ENCODE measurements at regions not wholly inside any gene's neighbourhood (a gene's known extent, or its start where the extent isn't known, plus 50 kb on each side); places are given as distances from the start of the nearest gene placed in this dataset.

GRCh38 chr5:169467041-169467771, 116.4 kb upstream of the SPDL1 start:
- ATAC-seq, result no peak
- TF ChIP-seq CSRNP3 (CRISPR knock-in tag; IDR thresholded peaks at IDR 0.05) (no peak), ZNF8 (CRISPR knock-in tag; IDR thresholded peaks at IDR 0.05) (no peak), GLIS3 (CRISPR knock-in tag; IDR thresholded peaks at IDR 0.05) (no peak), TSHZ2 (CRISPR knock-in tag; IDR thresholded peaks at IDR 0.05) (no peak), ZFP3 (CRISPR knock-in tag; IDR thresholded peaks at IDR 0.05) (no peak), ARNTL (CRISPR knock-in tag; IDR thresholded peaks at IDR 0.05; ENCODE audit: borderline replicate concordance, low read depth) (no peak), ESRRG (CRISPR knock-in tag; IDR thresholded peaks at IDR 0.05) (no peak), ZNF565 (CRISPR knock-in tag; conservative IDR thresholded peaks at IDR 0.05; ENCODE audit: low read depth) (no peak), BACH2 (CRISPR knock-in tag; IDR thresholded peaks at IDR 0.05; ENCODE audit: borderline replicate concordance) (no peak), PPARA (CRISPR knock-in tag; IDR thresholded peaks at IDR 0.05; ENCODE audit: borderline replicate concordance) (no peak), CSDC2 (CRISPR knock-in tag; IDR thresholded peaks at IDR 0.05) (no peak), TOX (CRISPR knock-in tag; IDR thresholded peaks at IDR 0.05; ENCODE audit: borderline replicate concordance) (no peak)

GRCh38 chr5:169460896-169461295, 122.7 kb upstream of the SPDL1 start:
- TF ChIP-seq CSRNP3 (CRISPR knock-in tag; IDR thresholded peaks at IDR 0.05) (no peak), ESRRG (CRISPR knock-in tag; IDR thresholded peaks at IDR 0.05) (no peak), POU6F1 (CRISPR knock-in tag; IDR thresholded peaks at IDR 0.05; ENCODE audit: borderline replicate concordance, low read depth) (no peak), ZNF565 (CRISPR knock-in tag; conservative IDR thresholded peaks at IDR 0.05; ENCODE audit: low read depth) (no peak), GLIS3 (CRISPR knock-in tag; IDR thresholded peaks at IDR 0.05) (no peak), ZNF8 (CRISPR knock-in tag; IDR thresholded peaks at IDR 0.05) (no peak), ARNTL (CRISPR knock-in tag; IDR thresholded peaks at IDR 0.05; ENCODE audit: borderline replicate concordance, low read depth) (no peak), ISL1 (CRISPR knock-in tag; IDR thresholded peaks at IDR 0.05) (no peak), ZFP30 (CRISPR knock-in tag; IDR thresholded peaks at IDR 0.05) (no peak)
- no peak for ATAC-seq

GRCh38 chr5:169460123-169460522, 123.5 kb upstream of the SPDL1 start:
- TF ChIP-seq ZC3H10 (CRISPR knock-in tag; IDR thresholded peaks at IDR 0.05) (no peak), ZFP3 (CRISPR knock-in tag; IDR thresholded peaks at IDR 0.05) (no peak), CSRNP3 (CRISPR knock-in tag; IDR thresholded peaks at IDR 0.05) (no peak), ZNF565 (CRISPR knock-in tag; conservative IDR thresholded peaks at IDR 0.05; ENCODE audit: low read depth) (no peak), SNAI2 (CRISPR knock-in tag; IDR thresholded peaks at IDR 0.05) (no peak), ZNF8 (CRISPR knock-in tag; IDR thresholded peaks at IDR 0.05) (no peak), BACH2 (CRISPR knock-in tag; IDR thresholded peaks at IDR 0.05; ENCODE audit: borderline replicate concordance) (no peak), POU6F1 (CRISPR knock-in tag; IDR thresholded peaks at IDR 0.05; ENCODE audit: borderline replicate concordance, low read depth) (no peak)
- no peak for ATAC-seq
